GM23338 (cell line): ENCODE measurements at regions not wholly inside any gene's neighbourhood (a gene's known extent, or its start where the extent isn't known, plus 50 kb on each side); places are given as distances from the start of the nearest gene placed in this dataset.

ENCODE experiments used
- CREB1 ChIP-seq: fragments of 250-450 bp; sonication (Bioruptor Pico); IDR thresholded peaks from 2 replicates; pipeline ENCODE4 v1.5.0; 2020; ENCODE audit warnings: low read depth, mild to moderate bottlenecking, moderate library complexity
- CTCF ChIP-seq, 2 experiments: fragments of 200-600 bp in 1 of 2; sonication (generic) in 1 of 2; conservative IDR thresholded peaks; 2 replicates each; pipeline versions ENCODE4 v1.5.1 to v1.6.1; 2016 to 2017; ENCODE audit warnings: antibody characterized with exemption in 2 of 2, low read depth in 2 of 2, mild to moderate bottlenecking in 2 of 2, moderate library complexity in 1 of 2
- EZH2 ChIP-seq: fragments of 200-600 bp; sonication (generic); IDR thresholded peaks from one replicate; pipeline ENCODE4 v1.8.0; 2017; ENCODE audit warnings: antibody characterized with exemption, mild to moderate bottlenecking, low read depth; ENCODE audit not compliant: unreplicated experiment
- EZH2phosphoT487 ChIP-seq: fragments of 200-600 bp; sonication (generic); IDR thresholded peaks from one replicate; pipeline ENCODE4 v1.8.1; 2018; ENCODE audit warnings: antibody characterized with exemption; ENCODE audit not compliant: unreplicated experiment
- JUNB ChIP-seq: IDR thresholded peaks from one replicate; pipeline ENCODE4 v1.6.1; 2016; ENCODE audit warnings: antibody characterized with exemption; ENCODE audit not compliant: unreplicated experiment
- POLR2AphosphoS5 ChIP-seq: IDR thresholded peaks from 2 replicates; pipeline ENCODE4 v1.6.1; 2016; ENCODE audit warnings: antibody characterized with exemption, low read depth
- ZNF331 ChIP-seq: fragments of 250-450 bp; sonication (Bioruptor Pico); IDR thresholded peaks from 2 replicates; pipeline ENCODE4 v1.5.0; 2020; ENCODE audit warnings: low read depth, mild to moderate bottlenecking, moderate library complexity

GRCh38 chr9:79236466-79236865, 335.3 kb upstream of the TLE4 start:
- no peak for TF ChIP-seq CTCF (conservative IDR thresholded peaks at IDR 0.05; ENCODE audit: low read depth in 2 of 2)
- TF ChIP-seq ZNF331 (CRISPR knock-in tag), result no peak
- no peak for TF ChIP-seq POLR2AphosphoS5
- TF ChIP-seq EZH2, result no peak
- no peak for TF ChIP-seq EZH2phosphoT487
- no peak for TF ChIP-seq CREB1 (CRISPR knock-in tag)
- no peak for TF ChIP-seq JUNB
